DOHH2 (cell line): ENCODE measurements at regions not wholly inside any gene's neighbourhood (a gene's known extent, or its start where the extent isn't known, plus 50 kb on each side); places are given as distances from the start of the nearest gene placed in this dataset.

ENCODE experiments used
- EZH2phosphoT487 ChIP-seq: fragments of 200-600 bp; sonication (generic); IDR thresholded peaks from 2 replicates; pipeline ENCODE4 v1.6.1; 2017; ENCODE audit warnings: borderline replicate concordance, mild to moderate bottlenecking, antibody characterized with exemption, low read length, moderate library complexity, mixed read lengths
- TF ChIP-seq, protein P1 (sequence below): fragments of 200-600 bp; sonication (generic); IDR thresholded peaks from one replicate; pipeline ENCODE4 v1.5.1; 2014; ENCODE audit warnings: antibody characterized with exemption, mild to moderate bottlenecking, low read depth, low read length; ENCODE audit not compliant: poor library complexity, severe bottlenecking

DNA sequence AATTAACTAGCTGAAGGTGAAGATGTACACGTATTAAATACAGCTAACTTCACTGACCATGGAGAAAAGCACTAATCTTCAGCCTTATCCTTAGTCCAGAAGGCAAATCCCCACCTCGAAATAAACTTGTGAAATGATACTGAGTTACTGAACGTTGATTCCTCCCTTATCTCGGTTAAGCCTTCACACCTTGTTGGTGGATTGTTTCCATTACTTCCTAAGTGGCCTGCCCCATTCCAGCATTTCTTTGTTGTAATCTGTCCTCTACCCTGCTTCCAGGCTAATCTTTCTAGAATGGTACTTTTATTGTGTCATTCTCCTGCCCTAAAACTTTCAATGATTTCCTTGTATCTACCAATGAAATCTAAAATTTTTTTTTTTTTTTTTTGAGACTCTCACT lies 68.6 kb downstream of the BUB3 start:
- TF ChIP-seq, protein P1, sequence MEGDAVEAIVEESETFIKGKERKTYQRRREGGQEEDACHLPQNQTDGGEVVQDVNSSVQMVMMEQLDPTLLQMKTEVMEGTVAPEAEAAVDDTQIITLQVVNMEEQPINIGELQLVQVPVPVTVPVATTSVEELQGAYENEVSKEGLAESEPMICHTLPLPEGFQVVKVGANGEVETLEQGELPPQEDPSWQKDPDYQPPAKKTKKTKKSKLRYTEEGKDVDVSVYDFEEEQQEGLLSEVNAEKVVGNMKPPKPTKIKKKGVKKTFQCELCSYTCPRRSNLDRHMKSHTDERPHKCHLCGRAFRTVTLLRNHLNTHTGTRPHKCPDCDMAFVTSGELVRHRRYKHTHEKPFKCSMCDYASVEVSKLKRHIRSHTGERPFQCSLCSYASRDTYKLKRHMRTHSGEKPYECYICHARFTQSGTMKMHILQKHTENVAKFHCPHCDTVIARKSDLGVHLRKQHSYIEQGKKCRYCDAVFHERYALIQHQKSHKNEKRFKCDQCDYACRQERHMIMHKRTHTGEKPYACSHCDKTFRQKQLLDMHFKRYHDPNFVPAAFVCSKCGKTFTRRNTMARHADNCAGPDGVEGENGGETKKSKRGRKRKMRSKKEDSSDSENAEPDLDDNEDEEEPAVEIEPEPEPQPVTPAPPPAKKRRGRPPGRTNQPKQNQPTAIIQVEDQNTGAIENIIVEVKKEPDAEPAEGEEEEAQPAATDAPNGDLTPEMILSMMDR = no peak
- TF ChIP-seq EZH2phosphoT487 = no peak
